Fibroblast of lung (primary cell): ENCODE measurements at regions not wholly inside any gene's neighbourhood (a gene's known extent, or its start where the extent isn't known, plus 50 kb on each side); places are given as distances from the start of the nearest gene placed in this dataset.

Experiments
- DNase-seq, 2 donors: peaks; one replicate each; pipeline versions ENCODE4 v3.0.0 to v3.0.0-alpha.2; 2010; ENCODE audit warnings: low read depth in 2 of 2
- H2AFZ ChIP-seq: 2 replicates; pipeline ENCODE4 v1.5.1; 2012; ENCODE audit warnings: low read length, control low read depth, inconsistent platforms
- H3K27ac ChIP-seq: 2 replicates; pipeline ENCODE4 v1.5.1; 2011; ENCODE audit warnings: low read length, control low read depth; ENCODE audit not compliant: insufficient read depth
- H3K27me3 ChIP-seq: 2 replicates; pipeline ENCODE4 v1.5.1; 2011; ENCODE audit warnings: mild to moderate bottlenecking, low read length; ENCODE audit not compliant: control insufficient read depth, insufficient read depth
- H3K36me3 ChIP-seq: 2 replicates; pipeline ENCODE4 v1.5.1; 2011; ENCODE audit warnings: low read length; ENCODE audit not compliant: control insufficient read depth, insufficient read depth
- H3K4me1 ChIP-seq: 2 replicates; pipeline ENCODE4 v1.5.1; 2011; ENCODE audit warnings: low read length; ENCODE audit not compliant: control insufficient read depth, insufficient read depth; ENCODE audit errors: extremely low read depth
- H3K4me2 ChIP-seq: 2 replicates; pipeline ENCODE4 v1.5.1; 2011; ENCODE audit warnings: low read length, control low read depth; ENCODE audit not compliant: insufficient read depth; ENCODE audit errors: extremely low read depth
- H3K4me3 ChIP-seq, 4 experiments: fragments of 200-600 bp in 1 of 4; sonication (generic) in 1 of 4; replicated peaks in 1 of 4; 2 replicates each; pipeline ENCODE4 v1.5.1; 2011 to 2016; ENCODE audit warnings: low read length in 4 of 4, low read depth in 3 of 4, mild to moderate bottlenecking in 3 of 4, control low read depth in 2 of 4, inconsistent platforms in 1 of 4, mixed read lengths in 1 of 4; ENCODE audit not compliant: insufficient read depth in 1 of 4; ENCODE audit errors: control extremely low read depth in 1 of 4
- H3K79me2 ChIP-seq: 2 replicates; pipeline ENCODE4 v1.5.1; 2012; ENCODE audit warnings: mild to moderate bottlenecking, low read length, inconsistent platforms; ENCODE audit not compliant: control insufficient read depth, insufficient read depth
- H3K9ac ChIP-seq: 2 replicates; pipeline ENCODE4 v1.5.1; 2011; ENCODE audit warnings: mild to moderate bottlenecking, low read length, control low read depth; ENCODE audit not compliant: insufficient read depth
- H3K9me3 ChIP-seq: 2 replicates; pipeline ENCODE4 v1.5.1; 2012; ENCODE audit warnings: low read depth, low read length; ENCODE audit not compliant: control insufficient read depth, insufficient read depth
- H4K20me1 ChIP-seq: 2 replicates; pipeline ENCODE4 v1.5.1; 2011; ENCODE audit warnings: low read length; ENCODE audit not compliant: control insufficient read depth, insufficient read depth; ENCODE audit errors: extremely low read depth
- EZH2 ChIP-seq: IDR thresholded peaks from 2 replicates; pipeline ENCODE4 v1.5.1; 2012; ENCODE audit warnings: low read length, control low read depth, mild to moderate bottlenecking; ENCODE audit errors: missing control alignments
- TF ChIP-seq, protein P1 (sequence below), 2 donors: IDR thresholded peaks in 1 of 2; conservative IDR thresholded peaks in 1 of 2; 1 replicate in 1 of 2; 2 replicates in 1 of 2; pipeline ENCODE4 v1.5.1; 2011 to 2012; ENCODE audit warnings: low read length in 2 of 2, control low read depth in 1 of 2, inconsistent platforms in 1 of 2, low read depth in 1 of 2, mild to moderate bottlenecking in 1 of 2

DNA sequence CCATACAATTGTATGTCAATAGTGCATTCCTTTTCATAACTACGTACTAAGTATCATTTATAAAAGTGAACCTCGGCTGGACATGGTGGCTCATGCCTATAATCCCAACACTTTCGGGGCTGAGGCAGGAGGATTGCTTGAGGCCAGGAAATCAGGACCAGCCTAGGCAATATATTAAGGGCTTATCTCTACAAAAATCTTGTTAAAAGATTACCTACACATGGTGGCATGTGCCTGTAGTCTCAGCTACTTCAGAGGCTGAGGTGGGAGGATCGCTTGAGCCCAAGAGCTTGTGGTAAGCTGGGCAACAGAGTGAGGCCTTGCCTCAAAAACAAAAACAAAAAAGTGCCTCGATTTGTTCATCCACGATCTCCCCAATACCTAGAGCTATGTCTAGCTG, 449.7 kb upstream of the SULF2 start:
- H3K4me3 ChIP-seq = no peak overlapping the region
- TF ChIP-seq EZH2 = no peak
- DNase-seq = no peak

DNA sequence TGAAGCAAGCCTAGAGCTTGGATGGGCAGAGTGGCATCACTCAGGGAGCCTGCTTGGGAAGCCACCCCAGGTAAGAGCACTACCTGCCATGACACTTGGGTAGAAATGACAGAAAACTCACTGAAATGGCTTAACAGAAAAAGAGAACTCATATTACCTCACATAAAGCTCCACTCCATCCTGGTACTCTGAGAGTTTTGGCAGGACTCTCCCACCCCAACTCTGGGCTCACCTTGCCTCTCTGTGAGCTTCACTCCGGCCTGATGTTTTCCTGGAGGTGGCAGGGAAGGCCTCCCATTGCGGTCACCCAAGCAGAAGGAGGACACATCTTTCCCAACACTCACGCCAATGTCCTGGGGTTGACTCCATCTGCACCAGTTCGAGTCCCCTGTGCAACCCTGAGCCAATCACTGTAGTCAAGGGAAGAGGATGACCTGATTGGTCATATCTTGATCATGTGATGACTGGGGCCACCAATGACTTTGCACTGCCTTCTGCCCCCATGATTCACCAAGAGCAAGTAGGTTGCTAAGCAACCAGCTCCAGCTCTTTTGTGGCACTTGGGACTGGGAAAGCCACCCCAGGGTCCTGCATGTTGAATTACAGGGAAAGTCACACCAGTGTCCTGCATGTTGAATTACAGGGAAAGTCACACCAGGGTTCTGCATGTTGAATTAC, 446.1 kb upstream of the SULF2 start:
- Histone ChIP-seq H4K20me1 (no peaks in the 10 kb centered on the region), H3K4me3 (no peak overlapping the region), H3K4me1 (no peaks in the 10 kb centered on the region), H3K9ac (no peak overlapping the region), H3K9me3 (no peaks in the 10 kb centered on the region), H2AFZ (no peak overlapping the region), H3K36me3 (no peaks in the 10 kb centered on the region), H3K4me2 (no peak overlapping the region), H3K27me3 (no peaks in the 10 kb centered on the region), H3K79me2 (no peaks in the 10 kb centered on the region), H3K27ac (no peak overlapping the region)
- TF ChIP-seq, protein P1, sequence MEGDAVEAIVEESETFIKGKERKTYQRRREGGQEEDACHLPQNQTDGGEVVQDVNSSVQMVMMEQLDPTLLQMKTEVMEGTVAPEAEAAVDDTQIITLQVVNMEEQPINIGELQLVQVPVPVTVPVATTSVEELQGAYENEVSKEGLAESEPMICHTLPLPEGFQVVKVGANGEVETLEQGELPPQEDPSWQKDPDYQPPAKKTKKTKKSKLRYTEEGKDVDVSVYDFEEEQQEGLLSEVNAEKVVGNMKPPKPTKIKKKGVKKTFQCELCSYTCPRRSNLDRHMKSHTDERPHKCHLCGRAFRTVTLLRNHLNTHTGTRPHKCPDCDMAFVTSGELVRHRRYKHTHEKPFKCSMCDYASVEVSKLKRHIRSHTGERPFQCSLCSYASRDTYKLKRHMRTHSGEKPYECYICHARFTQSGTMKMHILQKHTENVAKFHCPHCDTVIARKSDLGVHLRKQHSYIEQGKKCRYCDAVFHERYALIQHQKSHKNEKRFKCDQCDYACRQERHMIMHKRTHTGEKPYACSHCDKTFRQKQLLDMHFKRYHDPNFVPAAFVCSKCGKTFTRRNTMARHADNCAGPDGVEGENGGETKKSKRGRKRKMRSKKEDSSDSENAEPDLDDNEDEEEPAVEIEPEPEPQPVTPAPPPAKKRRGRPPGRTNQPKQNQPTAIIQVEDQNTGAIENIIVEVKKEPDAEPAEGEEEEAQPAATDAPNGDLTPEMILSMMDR (conservative IDR thresholded peaks at IDR 0.05 in 1 of 2, IDR thresholded peaks at IDR 0.05 in 1 of 2; ENCODE audit: low read depth in 1 of 2, low read length in 2 of 2) = no peak
- no peak for TF ChIP-seq EZH2
- no peak for DNase-seq

More for the DNA sequence above, 449.7 kb upstream of the SULF2 start:
- H3K27ac ChIP-seq = no peak overlapping the region
- H4K20me1 ChIP-seq = no peaks in the 10 kb centered on the region
- H3K9ac ChIP-seq = no peak overlapping the region
- no peak overlapping the region for H3K4me2 ChIP-seq
- H3K27me3 ChIP-seq = no peaks in the 10 kb centered on the region
- H3K79me2 ChIP-seq = no peaks in the 10 kb centered on the region
- H3K4me1 ChIP-seq = no peaks in the 10 kb centered on the region
- H3K9me3 ChIP-seq = no peaks in the 10 kb centered on the region
- H2AFZ ChIP-seq = no peak overlapping the region
- no peaks in the 10 kb centered on the region for H3K36me3 ChIP-seq

DNA sequence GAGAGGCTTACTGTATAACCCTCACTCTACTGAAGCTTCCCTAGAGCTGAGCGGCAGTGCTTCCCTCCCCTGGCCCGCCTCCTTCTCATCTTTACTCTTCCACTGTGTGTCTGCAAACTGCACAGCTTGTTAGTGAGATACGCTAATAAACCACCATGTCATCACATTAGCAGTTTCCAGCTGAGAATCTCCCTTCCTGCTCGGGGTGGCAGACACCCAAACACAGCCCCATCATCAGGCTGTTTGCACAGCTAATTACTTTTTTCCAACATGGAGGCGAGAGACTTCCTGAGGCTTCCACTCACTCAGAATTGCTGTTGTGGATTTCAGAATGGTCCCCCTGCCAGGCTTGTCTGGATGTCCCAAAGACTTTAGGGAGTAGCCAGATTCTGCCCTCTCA, 444.9 kb upstream of the SULF2 start:
- Histone ChIP-seq H3K9me3 (no peaks in the 10 kb centered on the region), H3K79me2 (no peaks in the 10 kb centered on the region), H2AFZ (no peak overlapping the region), H4K20me1 (no peaks in the 10 kb centered on the region), H3K4me2 (no peak overlapping the region), H3K27me3 (no peaks in the 10 kb centered on the region), H3K27ac (no peak overlapping the region), H3K4me3 (no peak overlapping the region), H3K4me1 (no peaks in the 10 kb centered on the region), H3K9ac (no peak overlapping the region), H3K36me3 (no peaks in the 10 kb centered on the region)
- no peak for DNase-seq
- TF ChIP-seq EZH2 = no peak
- TF ChIP-seq, protein P1 (conservative IDR thresholded peaks at IDR 0.05 in 1 of 2, IDR thresholded peaks at IDR 0.05 in 1 of 2; ENCODE audit: low read depth in 1 of 2, low read length in 2 of 2) = no peak
